OCI-M2 (cell line): ENCODE measurements at regions not wholly inside any gene's neighbourhood (a gene's known extent, or its start where the extent isn't known, plus 50 kb on each side); places are given as distances from the start of the nearest gene placed in this dataset.

Experiments used
- DNase-seq: peaks from one replicate; lab custom pipeline; 2025; ENCODE audit not compliant: unreplicated experiment; lab: John Stamatoyannopoulos, UW

GRCh38 chr5:58074717-58075116 is 385.2 kb downstream of the PLK2 start:
- no peak for DNase-seq

GRCh38 chr5:58074222-58074621 is 385.7 kb downstream of the PLK2 start:
- DNase-seq, result no peak

GRCh38 chr5:58073243-58073642 is 386.6 kb downstream of the PLK2 start:
- no peak for DNase-seq

DNA sequence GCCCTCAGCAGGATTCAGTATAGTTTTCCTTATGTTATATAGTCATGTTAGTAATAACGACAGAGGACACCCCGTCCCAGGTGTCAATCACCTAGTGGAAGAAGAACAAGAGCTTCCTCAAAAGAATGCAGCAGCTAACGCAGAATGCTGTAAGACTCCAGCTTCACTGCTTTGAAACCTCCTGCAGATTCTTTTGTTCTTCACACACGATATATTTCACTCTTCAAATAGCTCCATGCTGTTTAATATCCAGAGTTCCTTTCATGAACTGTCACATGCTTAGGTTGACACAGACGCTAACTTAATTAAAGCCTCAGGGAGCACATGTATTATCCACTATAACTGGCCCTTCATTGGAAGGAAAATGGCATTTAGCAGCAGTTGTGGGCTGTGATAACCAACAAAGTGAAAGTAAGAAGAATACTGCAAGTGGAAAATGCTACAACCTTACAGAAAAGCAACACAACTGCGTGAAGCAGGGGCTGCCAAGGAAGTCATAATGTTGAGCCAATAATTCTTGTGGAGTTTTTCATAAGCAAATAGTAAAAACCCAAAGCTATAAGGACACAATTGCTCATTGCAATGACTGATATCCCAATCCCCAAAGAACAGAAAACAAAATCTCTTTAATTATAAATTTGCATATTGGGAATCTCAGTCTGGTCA is 387.5 kb downstream of the PLK2 start:
- DNase-seq, result no peak

- DNase-seq, result no peak
Observed at GRCh38 chr5:58071566-58071965, 388.3 kb downstream of the PLK2 start.

GRCh38 chr5:58069846-58070245 is 390.0 kb downstream of the PLK2 start:
- no peak for DNase-seq

DNA sequence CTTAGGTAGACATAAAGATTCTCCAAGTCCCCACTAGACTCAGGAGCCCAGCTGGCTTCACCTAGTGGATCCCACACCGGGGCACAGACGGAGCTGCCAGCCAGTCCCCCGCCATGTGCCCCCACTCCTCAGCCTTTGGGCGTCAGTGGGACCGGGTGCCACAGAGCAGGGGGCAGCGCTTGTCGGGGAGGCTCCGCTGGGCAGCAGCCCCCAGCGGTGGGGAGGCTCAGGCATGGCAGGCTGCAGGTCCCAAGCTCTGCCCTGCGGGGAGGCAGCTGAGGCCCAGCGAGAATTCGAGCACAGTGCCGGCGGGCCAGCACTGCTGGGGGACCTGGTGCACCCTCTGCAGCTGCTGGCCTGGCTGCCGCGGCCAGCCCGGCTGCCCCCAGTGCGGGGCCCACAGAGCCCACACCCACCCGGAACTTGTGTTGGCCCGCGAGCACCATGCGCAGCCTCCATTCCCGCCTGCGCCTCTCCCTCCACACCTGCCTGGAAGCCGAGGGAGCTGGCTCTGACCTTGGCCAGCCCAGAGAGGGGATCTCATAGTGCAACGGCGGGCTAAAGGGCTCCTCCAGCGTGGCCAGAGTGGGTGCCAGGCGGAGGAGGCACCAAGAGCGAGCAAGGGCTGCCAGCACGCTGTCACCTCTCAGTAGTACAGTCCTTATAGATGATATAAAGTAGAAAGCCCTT is 390.7 kb downstream of the PLK2 start:
- DNase-seq, result no peak

GRCh38 chr5:58066557-58066956 is 393.3 kb downstream of the PLK2 start:
- no peak for DNase-seq

DNA sequence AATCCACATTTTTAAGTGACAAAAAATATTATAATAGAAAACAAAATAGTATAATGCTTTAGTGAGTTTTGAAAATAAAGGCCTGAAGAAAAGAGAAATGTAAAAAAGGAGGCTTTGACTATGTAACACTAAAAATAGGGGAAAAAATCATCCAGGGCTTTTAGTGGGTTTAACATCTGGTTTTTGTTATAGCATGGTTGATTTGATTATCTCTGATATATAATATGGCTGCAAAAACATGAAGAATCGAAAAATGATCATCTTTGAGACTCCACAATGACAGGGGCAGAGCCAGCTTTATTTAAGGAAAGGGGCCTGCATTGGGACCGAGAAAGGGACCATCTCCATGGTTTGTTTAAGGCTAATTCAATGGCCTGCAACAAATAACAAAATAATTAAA is 393.8 kb downstream of the PLK2 start:
- no peak for DNase-seq

GRCh38 chr5:58064801-58065200 is 395.1 kb downstream of the PLK2 start:
- DNase-seq, result no peak

- DNase-seq, result no peak
Observed at GRCh38 chr5:58060996-58061395, 398.9 kb downstream of the PLK2 start.

GRCh38 chr5:58057324-58057723 is 402.6 kb downstream of the PLK2 start:
- no peak for DNase-seq

GRCh38 chr5:58056546-58056945 is 403.3 kb downstream of the PLK2 start:
- no peak for DNase-seq

DNA sequence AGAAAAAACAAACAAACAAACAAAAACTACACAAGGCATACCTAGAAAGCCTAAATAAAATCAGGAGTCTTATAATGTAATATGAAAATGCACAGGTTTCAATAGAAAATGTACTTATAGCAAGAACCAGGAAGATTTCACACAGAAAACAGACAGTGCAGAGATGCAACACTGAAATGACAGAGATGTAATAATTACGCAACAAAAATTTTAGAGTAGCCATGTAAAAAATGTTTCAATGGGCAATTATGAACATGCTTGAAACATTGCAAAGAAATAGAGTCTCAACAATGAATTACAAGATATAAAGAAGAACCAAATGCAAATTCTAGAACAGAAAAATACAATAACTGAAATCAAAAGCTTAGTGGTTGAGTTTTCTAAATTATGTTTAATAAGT is 405.9 kb downstream of the PLK2 start:
- DNase-seq, result no peak

DNA sequence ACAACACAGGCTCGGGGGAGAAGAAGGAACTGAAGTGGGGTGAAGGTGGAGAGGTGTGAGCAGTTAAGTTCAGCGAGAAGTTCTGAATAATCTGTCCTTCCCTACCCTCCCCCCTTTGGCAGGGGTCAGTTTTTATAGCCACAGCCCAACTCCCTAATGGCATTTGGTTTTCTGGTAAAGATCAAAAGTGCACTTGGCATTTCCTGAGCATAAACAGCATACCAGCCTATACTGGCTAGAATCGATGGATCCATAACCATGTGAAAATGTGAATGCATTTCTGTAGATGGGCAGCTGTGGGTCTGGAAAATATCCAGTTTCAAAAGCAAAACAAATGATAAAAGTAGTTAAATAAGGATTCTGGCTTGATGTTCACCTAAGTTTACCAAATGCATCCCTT is 410.9 kb downstream of the PLK2 start:
- no peak for DNase-seq

GRCh38 chr5:58048185-58048925 is 411.5 kb downstream of the PLK2 start:
- DNase-seq, result no peak

DNA sequence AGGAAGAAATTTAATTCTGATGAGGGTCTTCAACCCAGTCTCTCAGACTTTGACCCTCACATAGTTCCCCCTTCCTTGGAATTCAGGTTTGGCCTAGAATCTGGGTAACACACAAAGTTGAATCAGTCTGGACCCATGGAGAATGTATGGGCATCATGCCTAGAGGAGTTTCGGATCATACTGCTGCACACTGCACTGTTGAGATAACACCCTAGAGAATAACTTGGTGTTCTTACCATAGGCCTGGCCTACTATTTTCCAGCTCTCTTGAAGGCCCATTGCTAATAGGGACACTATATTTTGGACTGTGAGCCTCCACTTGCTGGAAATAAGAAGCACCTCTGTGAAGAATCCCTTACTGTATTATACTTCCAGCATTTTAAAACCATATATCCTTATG is 413.5 kb downstream of the PLK2 start:
- no peak for DNase-seq

DNA sequence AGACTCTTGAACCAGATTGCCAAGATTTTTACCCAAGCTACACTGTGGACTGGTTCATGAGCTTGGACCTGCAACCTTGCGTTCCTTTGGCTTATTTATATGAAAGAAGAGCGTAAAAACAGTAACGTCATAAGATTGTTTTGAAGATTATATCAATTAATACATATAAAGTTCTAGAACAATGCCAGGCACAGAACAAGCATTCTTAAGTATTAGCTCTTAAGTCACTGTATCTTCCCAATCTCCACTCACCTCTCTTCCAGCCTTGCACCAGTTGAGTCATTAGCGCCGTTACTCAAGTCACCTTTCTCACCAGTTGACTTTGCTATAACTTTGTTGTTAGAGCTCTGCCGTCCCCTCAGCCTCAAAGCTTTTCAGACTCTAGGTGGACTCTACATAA is 415.7 kb downstream of the PLK2 start:
- no peak for DNase-seq

- DNase-seq, result peak; percentile 26
Observed at GRCh38 chr5:58043032-58043945, 416.6 kb downstream of the PLK2 start.

GRCh38 chr5:58041884-58042283 is 418.0 kb downstream of the PLK2 start:
- DNase-seq, result no peak

- no peak for DNase-seq
Observed at GRCh38 chr5:58040846-58041245, 419.0 kb downstream of the PLK2 start.
